ENCODE measurements at regions not wholly inside any gene's neighbourhood (a gene's known extent, or its start where the extent isn't known, plus 50 kb on each side); places are given as distances from the start of the nearest gene placed in this dataset.

- TF ChIP-seq CTCF (IDR thresholded peaks at IDR 0.05) = no peak
- no peak for TF ChIP-seq POLR2A (IDR thresholded peaks at IDR 0.05)
Observed at GRCh38 chr11:23569547-23569946, 709.3 kb upstream of the CCDC179 start.
